Keratinocyte (primary cell): ENCODE measurements at regions not wholly inside any gene's neighbourhood (a gene's known extent, or its start where the extent isn't known, plus 50 kb on each side); places are given as distances from the start of the nearest gene placed in this dataset.

Source experiments
- DNase-seq: peaks from one replicate; pipeline ENCODE4 v3.0.0-alpha.2; 2011; ENCODE audit warnings: low read depth, missing footprints, low spot score
- FAIRE-seq: peaks from 2 replicates; lab custom pipeline; 2011; peaks lifted over from hg19 to GRCh38; lab: Jason Lieb, UNC
- H2AFZ ChIP-seq: 2 replicates; pipeline ENCODE4 v1.6.0; 2012; ENCODE audit warnings: low read length, control low read depth, inconsistent platforms; ENCODE audit not compliant: control insufficient read depth
- H3K27ac ChIP-seq: 2 replicates; pipeline ENCODE4 v1.5.1; 2011; ENCODE audit warnings: low read length; ENCODE audit not compliant: control insufficient read depth, insufficient read depth
- H3K27me3 ChIP-seq: 3 replicates; pipeline ENCODE4 v1.6.0; 2011; ENCODE audit warnings: low read length; ENCODE audit not compliant: control insufficient read depth, insufficient read depth; ENCODE audit errors: extremely low read depth
- H3K36me3 ChIP-seq, 2 experiments: 2 replicates in 1 of 2; 3 replicates in 1 of 2; pipeline ENCODE4 v1.5.1; 2011; ENCODE audit warnings: low read length in 2 of 2, mild to moderate bottlenecking in 1 of 2; ENCODE audit not compliant: control insufficient read depth in 2 of 2, insufficient read depth in 2 of 2; ENCODE audit errors: extremely low read depth in 1 of 2
- H3K4me1 ChIP-seq: 3 replicates; pipeline ENCODE4 v1.5.1; 2011; ENCODE audit warnings: low read length; ENCODE audit not compliant: control insufficient read depth, insufficient read depth; ENCODE audit errors: extremely low read depth
- H3K4me2 ChIP-seq: 3 replicates; pipeline ENCODE4 v1.6.0; 2011; ENCODE audit warnings: low read depth, low read length; ENCODE audit not compliant: control insufficient read depth, insufficient read depth; ENCODE audit errors: extremely low read depth
- H3K4me3 ChIP-seq, 3 experiments: fragments of 200-600 bp in 1 of 3; sonication (generic) in 1 of 3; 2 replicates in 2 of 3; 3 replicates in 1 of 3; pipeline ENCODE4 v1.5.1; 2011 to 2016; ENCODE audit warnings: low read length in 3 of 3, mild to moderate bottlenecking in 3 of 3, control low read depth in 2 of 3, inconsistent platforms in 1 of 3, low read depth in 1 of 3, mixed read lengths in 1 of 3, mixed run types in 1 of 3, moderate library complexity in 1 of 3; ENCODE audit not compliant: control insufficient read depth in 2 of 3, insufficient read depth in 2 of 3; ENCODE audit errors: extremely low read depth in 1 of 3
- H3K79me2 ChIP-seq: 2 replicates; pipeline ENCODE4 v1.6.0; 2012; ENCODE audit warnings: low read length; ENCODE audit not compliant: control insufficient read depth, insufficient read depth
- H3K9ac ChIP-seq: 3 replicates; pipeline ENCODE4 v1.6.0; 2011; ENCODE audit warnings: low read length; ENCODE audit not compliant: control insufficient read depth, insufficient read depth; ENCODE audit errors: extremely low read depth
- H3K9me1 ChIP-seq: 3 replicates; pipeline ENCODE4 v1.6.0; 2011; ENCODE audit warnings: low read length; ENCODE audit not compliant: control insufficient read depth, insufficient read depth; ENCODE audit errors: extremely low read depth
- H3K9me3 ChIP-seq: 2 replicates; pipeline ENCODE4 v1.5.1; 2012; ENCODE audit warnings: low read depth, low read length; ENCODE audit not compliant: control insufficient read depth
- H4K20me1 ChIP-seq: 3 replicates; pipeline ENCODE4 v1.6.0; 2011; ENCODE audit warnings: low read length; ENCODE audit not compliant: control insufficient read depth, insufficient read depth; ENCODE audit errors: extremely low read depth
- EZH2 ChIP-seq: IDR thresholded peaks from one replicate; pipeline ENCODE4 v1.6.1; 2012; ENCODE audit warnings: inconsistent platforms, mild to moderate bottlenecking, low read length, moderate library complexity
- dilution Hi-C: fragments of 300-500 bp; cut with MboI; formaldehyde crosslinking; loops from one replicate; pipeline ENCODE4 v1.7.0; 2020; ENCODE audit warnings: low sequenced_read_pairs; ENCODE audit not compliant: extremely low pct_ligation_motif_present
- TF ChIP-seq, protein P1 (sequence below), 3 experiments: IDR thresholded peaks in 1 of 3; conservative IDR thresholded peaks in 1 of 3; optimal IDR thresholded peaks in 1 of 3; 2 replicates in 2 of 3; 3 replicates in 1 of 3; pipeline versions ENCODE3 to v1.5.1; 2011; ENCODE audit warnings: low read length in 3 of 3, mild to moderate bottlenecking in 3 of 3, moderate library complexity in 2 of 3, control low read depth in 1 of 3, inconsistent platforms in 1 of 3; ENCODE audit not compliant: insufficient read depth in 2 of 3; ENCODE audit errors: extremely low read depth in 1 of 3

DNA sequence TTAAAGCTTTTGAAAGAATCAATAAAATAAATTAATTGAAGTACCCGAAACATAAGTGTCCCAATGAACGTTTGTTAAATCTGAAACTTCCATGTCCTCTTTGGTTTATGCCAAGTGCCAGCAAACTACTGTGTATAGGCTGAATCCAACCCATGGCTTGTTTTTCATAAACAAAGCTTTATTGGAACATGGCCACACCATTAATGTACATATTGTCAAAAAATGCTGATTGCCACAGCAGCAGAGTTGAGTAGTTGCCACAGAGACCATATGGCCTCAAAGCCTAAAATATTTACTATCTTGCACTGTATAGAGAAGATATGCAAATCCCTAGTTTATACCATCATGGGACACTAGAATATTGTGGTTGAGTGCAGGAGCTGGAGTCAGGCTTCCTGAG is 406.1 kb downstream of the MAFB start:
- Histone ChIP-seq H3K4me3 (no peak overlapping the region), H4K20me1 (no peaks in the 10 kb centered on the region), H3K9ac (no peak overlapping the region), H3K4me2 (no peak overlapping the region), H3K9me1 (no peaks in the 10 kb centered on the region), H3K27ac (no peak overlapping the region), H3K4me1 (peaks cover 38% of the 10 kb centered on the region), H2AFZ (no peak overlapping the region), H3K27me3 (peaks cover 4% of the 10 kb centered on the region), H3K36me3 (no peaks in the 10 kb centered on the region), H3K9me3 (no peaks in the 10 kb centered on the region), H3K79me2 (no peaks in the 10 kb centered on the region)
- FAIRE-seq (no peak), DNase-seq (no peak)
- TF ChIP-seq, protein P1, sequence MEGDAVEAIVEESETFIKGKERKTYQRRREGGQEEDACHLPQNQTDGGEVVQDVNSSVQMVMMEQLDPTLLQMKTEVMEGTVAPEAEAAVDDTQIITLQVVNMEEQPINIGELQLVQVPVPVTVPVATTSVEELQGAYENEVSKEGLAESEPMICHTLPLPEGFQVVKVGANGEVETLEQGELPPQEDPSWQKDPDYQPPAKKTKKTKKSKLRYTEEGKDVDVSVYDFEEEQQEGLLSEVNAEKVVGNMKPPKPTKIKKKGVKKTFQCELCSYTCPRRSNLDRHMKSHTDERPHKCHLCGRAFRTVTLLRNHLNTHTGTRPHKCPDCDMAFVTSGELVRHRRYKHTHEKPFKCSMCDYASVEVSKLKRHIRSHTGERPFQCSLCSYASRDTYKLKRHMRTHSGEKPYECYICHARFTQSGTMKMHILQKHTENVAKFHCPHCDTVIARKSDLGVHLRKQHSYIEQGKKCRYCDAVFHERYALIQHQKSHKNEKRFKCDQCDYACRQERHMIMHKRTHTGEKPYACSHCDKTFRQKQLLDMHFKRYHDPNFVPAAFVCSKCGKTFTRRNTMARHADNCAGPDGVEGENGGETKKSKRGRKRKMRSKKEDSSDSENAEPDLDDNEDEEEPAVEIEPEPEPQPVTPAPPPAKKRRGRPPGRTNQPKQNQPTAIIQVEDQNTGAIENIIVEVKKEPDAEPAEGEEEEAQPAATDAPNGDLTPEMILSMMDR (optimal IDR thresholded peaks at IDR 0.05 in 1 of 3, IDR thresholded peaks at IDR 0.05 in 1 of 3, conservative IDR thresholded peaks at IDR 0.05 in 1 of 3; ENCODE audit: extremely low read depth in 1 of 3, insufficient read depth in 2 of 3, low read length in 3 of 3): no peak
- TF ChIP-seq EZH2: no peak
- dilution Hi-C loops: no loop called here

DNA sequence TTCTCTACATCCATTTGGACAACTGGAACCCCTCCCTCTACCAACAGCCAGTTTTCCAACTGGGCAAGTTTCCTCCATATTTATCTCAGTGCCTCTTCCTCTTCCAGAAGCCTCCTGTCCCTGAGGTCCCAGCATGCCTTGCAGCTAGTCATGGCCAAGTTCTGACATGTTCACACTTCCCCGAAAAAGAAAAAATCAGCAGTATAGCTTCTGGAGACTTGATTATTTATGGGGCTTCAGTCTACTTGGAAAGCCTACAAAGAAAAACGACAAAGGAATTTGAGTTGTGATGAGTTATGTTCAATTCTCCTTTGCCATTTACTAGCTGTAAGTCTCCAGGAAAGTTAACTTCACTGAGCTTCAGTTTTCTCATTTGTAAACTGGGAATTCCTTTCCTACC is 406.5 kb downstream of the MAFB start:
- Histone ChIP-seq H3K4me3 (no peak overlapping the region), H3K4me1 (peaks cover 37% of the 10 kb centered on the region), H3K9me1 (no peaks in the 10 kb centered on the region), H2AFZ (no peak overlapping the region), H3K79me2 (no peaks in the 10 kb centered on the region), H3K9ac (no peak overlapping the region), H3K9me3 (no peaks in the 10 kb centered on the region), H3K36me3 (no peaks in the 10 kb centered on the region), H3K27me3 (peaks cover 4% of the 10 kb centered on the region), H4K20me1 (no peaks in the 10 kb centered on the region), H3K27ac (no peak overlapping the region), H3K4me2 (no peak overlapping the region)
- TF ChIP-seq, protein P1 (optimal IDR thresholded peaks at IDR 0.05 in 1 of 3, IDR thresholded peaks at IDR 0.05 in 1 of 3, conservative IDR thresholded peaks at IDR 0.05 in 1 of 3; ENCODE audit: extremely low read depth in 1 of 3, insufficient read depth in 2 of 3, low read length in 3 of 3): no peak
- no peak for TF ChIP-seq EZH2
- no peak for DNase-seq
- no peak for FAIRE-seq
- dilution Hi-C loops: no loop called here
